ENCODE measurements at regions not wholly inside any gene's neighbourhood (a gene's known extent, or its start where the extent isn't known, plus 50 kb on each side); places are given as distances from the start of the nearest gene placed in this dataset.

DNA sequence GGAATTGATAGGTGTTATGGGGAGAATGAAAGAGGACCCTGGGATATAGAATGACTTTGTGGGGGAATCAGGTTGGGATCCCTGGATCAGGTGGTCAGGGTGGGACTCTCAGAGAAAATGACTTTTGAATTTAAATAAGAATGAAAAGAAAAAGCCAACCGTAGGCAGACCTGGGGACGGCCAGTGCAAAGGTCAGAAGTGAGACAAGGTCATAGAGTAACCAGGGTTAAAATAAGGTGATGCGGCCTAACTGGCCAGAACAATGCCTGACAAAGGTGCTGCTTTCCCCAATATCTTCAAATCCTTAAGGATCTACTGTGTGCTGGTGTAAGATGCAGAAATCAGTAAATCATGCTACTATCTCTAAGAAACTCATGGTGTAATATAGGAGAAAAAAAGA lies 238.4 kb upstream of the JUN start:
- no peak for DNase-seq (ENCODE audit: low read depth, low spot score)

DNA sequence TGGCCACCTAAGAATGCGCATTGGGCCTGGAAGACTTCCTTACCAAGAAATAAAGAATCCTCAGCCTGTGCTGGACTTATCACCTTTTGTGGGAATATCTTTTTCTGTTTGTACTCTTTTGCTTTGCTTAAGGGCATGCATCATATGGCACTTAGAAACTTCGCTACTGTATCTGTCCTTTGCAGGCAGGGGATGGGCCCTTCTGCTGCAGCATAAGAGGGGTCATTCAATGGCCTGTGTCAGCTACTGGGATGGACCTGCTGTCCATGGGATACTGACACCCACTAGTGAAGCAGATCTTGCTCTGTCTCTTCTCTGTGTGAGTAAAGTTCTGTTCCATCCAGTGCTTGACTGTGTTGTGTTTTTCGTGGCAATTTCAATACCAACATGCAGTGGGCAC lies 239.0 kb upstream of the JUN start:
- no peak for DNase-seq (ENCODE audit: low read depth, low spot score)

DNA sequence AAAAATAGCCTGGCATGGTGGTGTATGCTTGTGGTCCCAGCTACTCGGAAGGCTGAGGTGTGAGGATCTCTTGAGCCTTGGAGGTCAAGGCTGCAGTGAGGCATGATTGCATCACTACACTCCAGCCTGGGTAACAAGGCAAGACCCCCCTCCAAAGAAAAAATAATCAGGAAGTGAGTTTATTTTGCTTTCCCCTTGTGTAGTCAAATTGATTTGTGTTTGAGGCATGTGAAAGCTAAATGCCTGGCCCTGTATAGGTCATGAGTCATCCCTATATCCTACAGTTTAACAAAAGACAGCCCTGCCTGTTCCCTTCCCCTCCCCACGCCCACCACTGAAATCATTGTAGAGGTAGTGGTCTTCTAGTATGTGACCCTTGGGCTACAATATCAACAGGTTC lies 241.4 kb upstream of the JUN start:
- no peak for DNase-seq (ENCODE audit: low read depth, low spot score)

DNA sequence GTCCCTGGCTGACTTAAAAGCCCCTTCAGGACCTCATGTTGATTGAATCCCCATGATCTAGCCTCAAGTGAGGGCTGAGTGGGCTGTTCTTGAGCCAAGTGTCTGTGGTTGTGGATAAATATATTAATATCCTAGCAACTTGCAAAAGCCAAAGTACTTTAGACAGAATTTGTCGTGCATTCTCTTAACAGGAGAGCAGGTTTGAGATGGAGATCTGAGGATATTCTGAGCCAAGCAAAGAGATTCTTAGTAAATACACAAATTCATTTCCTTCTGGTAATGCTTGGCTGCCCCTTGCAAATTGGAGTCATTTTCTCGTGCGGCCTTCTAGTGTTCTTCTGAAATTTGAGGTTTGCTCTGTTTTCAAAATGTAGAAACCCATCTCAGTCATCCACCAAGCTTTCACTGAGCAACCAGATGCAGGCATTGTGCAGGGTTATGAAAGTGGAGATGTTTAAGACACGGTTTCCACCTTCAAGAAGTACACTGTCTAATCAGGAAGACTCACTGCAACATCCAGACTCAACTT lies 242.1 kb upstream of the JUN start:
- no peak for DNase-seq (ENCODE audit: low read depth, low spot score)

DNA sequence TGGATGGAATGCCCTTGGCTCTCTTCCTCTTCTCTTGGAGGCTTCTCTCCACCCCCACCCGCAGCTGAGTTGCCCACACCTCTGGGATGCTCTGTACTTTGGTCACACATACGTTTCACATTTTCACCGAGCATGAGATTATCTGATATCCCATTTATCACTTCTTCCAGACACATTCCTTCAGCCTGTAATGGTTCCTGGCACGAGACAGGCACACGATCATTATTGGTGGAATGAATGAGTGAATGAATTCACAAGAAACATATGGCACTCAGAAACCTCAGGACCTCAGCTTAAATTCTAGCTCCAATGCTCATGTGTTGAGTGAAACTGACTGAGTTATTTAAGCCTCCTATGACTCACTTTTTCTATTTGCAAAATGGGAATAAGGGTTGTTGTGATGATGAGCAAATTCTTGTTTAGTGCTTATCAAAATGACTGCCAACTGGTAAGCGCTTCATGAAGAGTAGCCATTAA lies 242.7 kb upstream of the JUN start:
- DNase-seq (ENCODE audit: low read depth, low spot score), result no peak

DNA sequence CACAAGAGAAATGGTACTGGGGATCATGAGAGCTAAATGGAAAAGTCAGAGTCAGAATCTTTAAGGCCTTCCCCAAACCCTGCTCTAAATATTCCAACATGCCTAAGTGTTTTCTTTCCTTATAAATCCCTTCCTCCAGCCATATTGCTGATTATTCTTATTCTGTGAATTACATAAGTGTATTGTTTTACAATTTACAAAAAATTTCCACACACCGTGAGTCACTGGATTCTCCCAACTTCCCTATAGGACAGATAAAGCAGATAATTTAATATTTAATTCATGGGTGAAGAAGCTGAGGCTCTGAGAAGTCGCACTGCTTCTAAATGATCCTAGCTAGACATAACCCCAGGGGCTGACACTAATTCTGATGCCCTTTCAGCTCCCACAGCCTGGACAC lies 243.3 kb upstream of the JUN start:
- DNase-seq (ENCODE audit: low read depth, low spot score), result no peak

DNA sequence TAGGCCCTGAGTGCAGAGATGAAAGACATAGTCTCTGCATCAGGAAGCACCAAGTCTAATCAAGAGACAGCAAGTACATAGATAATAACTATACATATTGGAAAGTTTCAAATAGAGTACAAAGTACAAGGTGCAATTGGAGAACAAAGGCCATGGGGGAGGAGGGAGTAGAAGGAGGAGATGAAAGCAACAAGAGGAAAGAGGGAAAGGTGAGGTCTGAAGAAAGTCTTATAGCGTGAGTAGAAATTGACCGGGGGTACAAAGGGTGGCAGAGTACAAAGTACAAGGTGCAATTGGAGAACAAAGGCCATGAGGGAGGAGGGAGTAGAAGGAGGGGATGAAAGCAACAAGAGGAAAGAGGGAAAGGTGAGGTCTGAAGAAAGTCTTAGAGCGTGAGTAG lies 244.2 kb upstream of the JUN start:
- DNase-seq (ENCODE audit: low read depth, low spot score), result no peak

DNA sequence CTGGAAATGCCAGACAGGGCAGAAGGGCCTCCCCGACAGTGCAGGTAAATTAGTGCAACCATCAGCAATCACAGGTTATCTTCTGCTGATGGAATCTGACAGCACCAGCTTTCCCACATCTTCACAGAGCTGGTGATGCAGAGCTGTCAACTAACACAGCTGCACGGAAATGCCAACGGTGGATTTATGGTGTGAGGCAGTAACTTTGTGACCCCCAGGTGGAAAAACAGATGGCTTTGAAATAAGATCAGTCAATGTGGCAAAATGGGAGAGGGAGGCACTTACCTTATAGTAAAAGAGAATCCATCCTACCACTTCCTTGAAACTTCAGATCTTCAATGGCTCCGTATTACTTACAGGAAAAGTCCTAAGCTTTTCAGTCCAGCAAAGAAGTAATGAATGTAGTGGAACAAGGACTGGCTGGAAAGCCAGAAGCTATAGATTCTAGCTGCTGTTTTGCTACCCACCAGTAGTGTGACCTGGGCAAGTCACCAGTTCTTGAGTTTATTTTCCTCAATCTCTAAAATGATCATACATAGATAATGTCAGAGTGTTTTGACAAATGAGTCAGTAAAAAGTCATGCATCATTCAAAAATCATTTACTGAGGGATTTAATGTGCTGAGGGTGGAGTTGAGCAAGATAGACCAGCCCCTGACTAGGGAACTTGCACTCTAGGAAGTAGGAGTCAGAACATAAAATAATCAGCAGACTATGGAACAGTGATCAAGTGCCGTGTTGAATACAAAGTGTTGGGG lies 245.7 kb upstream of the JUN start:
- DNase-seq (ENCODE audit: low read depth, low spot score), result no peak

DNA sequence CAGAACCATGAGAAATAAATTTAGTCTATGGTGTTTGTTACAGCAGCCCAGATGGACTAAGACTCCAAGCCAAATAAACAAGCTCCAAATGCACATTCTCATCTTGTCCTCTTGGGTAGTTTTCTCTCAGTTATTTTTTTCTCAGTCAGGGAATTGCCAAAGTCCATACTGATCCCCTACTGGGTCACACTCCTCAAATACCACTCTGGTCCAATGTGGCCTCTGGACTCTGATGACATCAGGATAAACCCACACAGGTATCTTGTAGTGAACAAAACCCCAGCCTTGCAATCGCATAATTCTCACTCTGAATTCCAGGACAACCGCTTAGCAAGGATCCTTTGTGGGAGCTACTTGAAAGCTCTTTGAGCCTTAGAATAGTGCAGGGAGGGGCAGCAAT lies 248.4 kb upstream of the JUN start:
- no peak for DNase-seq (ENCODE audit: low read depth, low spot score)

DNA sequence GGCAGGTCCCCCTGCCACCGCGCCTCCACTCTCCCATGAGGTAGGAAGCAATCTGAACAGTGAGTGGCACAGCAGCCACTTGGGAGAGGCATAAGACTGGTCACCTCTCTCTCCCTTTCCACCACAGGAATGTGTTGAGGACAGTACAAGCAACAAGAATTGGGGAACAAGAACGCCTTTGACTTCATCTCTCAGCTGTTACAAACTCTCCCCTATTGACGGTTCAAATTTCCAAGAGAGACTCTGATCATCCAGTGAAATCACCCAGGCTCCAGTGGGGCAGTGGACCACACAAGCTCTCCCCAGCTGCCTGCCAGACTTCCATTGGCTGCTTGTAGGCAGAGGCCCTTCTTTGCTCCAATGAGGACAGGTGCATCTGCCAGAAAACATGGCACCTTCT lies 249.9 kb upstream of the JUN start:
- no peak for DNase-seq (ENCODE audit: low read depth, low spot score)

DNA sequence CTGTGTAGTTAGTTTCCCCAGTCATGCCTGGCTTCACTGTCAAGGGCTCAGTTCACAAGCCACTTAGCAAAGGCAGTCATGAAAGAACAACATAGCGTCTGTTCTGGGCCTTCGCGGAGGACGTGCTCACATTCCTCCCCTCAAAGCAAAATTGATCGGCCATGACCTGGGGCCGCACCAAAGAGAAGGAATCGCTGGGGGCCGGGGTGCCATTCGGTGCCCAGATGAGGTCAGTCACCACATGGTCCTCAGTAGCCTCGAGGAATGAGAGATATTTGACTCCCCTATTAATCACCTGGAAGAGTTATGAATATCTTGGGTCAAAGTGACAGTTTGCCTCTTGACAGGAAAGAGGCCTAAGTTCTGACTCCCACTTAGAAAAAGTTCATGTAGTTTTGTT lies 251.1 kb upstream of the JUN start:
- DNase-seq (ENCODE audit: low read depth, low spot score), result no peak

DNA sequence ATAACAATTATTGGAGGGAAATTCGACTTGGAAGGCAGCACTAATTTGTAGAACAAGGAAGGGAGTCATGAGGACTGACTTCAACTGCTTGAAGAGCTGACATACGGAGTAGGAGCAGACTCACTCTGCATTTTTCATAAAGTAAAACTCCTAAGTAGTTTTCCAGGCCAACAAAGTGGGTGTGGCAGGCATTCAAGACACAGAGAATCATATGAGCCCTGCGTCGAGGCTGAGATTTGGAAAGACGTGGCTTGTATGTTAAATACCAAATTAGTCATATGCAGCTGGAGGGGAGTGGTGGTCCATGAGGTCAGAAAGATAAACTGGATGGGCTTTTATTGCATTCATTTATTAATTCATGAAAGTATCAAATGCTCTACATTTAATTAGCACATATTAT lies 255.7 kb upstream of the JUN start:
- DNase-seq (ENCODE audit: low read depth, low spot score), result no peak

DNA sequence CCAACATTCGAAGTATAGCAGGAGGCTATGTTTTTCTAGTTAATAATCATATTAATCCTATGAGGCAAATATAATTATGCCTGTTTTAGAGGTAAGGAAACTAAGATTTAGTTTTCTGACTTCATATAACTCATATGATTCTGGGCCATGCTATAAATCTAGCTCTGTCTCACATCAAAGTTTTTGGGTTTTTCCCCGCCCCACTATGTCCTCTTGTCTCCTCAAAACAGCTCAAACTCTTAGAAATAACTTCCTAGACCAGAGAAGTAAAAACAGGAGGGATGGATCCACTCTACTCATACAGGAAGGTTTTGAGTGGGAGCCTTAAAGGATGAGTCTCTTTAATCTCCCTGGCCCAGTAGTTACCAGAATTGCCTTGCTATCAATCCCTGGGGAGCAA lies 256.4 kb upstream of the FGGY start:
- no peak for DNase-seq (ENCODE audit: low read depth, low spot score)

DNA sequence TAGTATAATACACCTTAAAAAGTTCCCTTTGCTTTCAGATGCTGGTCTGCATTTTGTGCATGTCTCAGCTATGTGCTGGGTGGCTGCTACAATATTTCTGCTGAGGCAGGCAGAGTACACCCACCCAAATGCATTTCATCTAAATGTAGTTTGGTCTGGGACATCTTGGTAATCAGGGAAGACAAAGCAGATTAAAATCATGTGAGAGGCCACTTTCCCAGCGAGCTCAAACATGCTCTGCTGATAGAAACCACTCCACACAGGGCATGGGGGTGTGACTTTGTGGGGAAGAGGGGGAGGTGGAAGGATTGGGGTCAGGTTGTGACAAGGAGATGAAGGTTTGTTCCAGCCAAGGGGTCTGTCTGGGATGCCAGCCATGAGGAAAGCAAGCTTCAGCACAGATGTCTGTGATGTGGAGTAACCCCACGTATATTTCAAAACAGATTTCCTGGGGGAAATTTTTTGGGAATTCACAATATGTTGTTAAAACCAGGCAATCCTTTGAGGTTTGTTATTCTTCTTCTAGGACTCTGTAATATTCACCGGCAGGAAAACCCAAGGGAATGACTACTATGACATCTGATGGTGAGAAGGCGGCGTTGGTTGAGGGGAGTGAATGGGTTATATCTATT lies 255.1 kb upstream of the FGGY start:
- no peak for DNase-seq (ENCODE audit: low read depth, low spot score)

DNA sequence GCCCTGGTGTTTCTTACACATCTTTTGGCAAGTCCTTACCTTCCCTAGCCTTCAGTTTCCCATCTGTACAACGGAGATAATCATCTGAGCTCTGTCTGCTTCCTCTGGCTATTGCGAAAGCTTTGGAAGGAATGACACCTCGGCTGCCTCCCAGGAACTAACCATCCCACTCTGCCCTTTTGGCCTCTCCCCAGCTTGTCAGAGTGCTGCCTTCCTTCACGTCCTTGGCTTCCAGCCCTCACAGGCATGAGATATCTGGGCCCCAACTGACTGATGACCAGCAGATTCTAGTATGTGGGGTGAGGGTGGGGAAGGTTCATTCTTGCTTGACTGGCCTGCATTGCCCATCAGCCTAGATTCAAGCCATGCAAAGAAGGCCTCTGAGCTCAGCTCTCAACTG lies 253.1 kb upstream of the FGGY start:
- no peak for DNase-seq (ENCODE audit: low read depth, low spot score)

DNA sequence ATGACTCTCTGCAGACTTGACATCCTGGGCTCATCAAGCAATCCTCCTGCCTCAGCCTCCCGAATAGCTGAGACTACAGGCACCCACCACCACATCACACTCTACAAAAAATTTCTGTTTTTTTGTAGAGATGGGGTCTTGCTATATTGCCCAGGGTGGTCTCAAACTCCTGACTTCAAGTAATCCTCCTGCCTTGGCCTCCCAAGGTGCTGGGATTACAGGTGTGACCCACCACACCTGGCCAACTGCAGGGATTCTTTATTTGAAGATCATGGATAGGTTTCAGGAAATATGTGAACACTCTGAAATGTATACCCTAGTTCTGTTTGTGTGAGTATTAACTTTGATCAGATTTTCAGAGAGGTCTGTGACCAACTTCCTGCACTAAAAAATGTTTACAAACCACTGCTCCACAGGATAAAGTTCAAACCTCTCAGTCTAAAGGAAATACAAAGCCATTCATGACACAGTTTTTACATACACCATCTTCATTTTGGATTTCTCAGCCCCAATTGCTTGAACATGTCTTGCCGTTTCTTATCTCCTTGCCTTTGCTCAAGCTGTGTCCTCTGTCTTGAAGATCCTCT lies 252.3 kb upstream of the FGGY start:
- DNase-seq (ENCODE audit: low read depth, low spot score), result no peak

DNA sequence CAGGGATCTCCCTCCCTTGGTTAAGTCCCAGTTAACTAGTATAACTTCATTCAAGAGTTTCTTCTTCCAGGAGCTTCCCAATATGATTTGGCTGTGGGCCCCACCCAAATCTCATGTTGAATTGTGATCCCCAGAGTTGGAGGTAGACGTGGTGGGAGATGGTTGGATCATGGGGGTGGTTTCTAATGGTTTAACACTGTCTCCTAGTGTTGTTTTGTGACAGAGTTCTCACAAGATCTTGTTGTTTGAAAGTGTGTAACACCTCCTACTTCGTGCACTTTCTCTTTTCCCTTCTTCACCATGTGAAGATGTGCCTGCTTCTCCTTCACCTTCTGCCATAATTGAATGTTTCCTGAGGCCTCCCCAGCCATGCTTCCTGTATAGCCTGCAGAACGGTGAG lies 251.8 kb upstream of the FGGY start:
- no peak for DNase-seq (ENCODE audit: low read depth, low spot score)

DNA sequence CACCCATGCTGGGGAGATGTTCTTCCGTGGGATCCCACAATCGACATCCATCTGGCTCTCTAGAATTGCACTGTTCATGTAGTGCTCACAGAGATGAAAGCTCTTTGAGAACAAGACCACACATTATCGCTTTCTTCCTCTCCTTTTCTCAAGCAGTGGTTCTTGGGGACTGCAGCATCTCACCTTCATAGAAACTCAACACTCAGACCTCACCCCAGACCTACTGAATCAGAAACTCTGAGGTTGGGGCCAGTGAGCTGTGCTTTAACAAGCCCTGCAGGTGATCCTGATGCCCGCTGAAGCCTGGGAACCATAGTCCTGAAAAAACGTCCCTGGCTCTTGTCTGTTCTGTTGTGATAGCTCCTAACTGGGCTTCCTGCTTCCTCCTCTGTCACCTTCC lies 251.3 kb upstream of the FGGY start:
- DNase-seq (ENCODE audit: low read depth, low spot score), result no peak

DNA sequence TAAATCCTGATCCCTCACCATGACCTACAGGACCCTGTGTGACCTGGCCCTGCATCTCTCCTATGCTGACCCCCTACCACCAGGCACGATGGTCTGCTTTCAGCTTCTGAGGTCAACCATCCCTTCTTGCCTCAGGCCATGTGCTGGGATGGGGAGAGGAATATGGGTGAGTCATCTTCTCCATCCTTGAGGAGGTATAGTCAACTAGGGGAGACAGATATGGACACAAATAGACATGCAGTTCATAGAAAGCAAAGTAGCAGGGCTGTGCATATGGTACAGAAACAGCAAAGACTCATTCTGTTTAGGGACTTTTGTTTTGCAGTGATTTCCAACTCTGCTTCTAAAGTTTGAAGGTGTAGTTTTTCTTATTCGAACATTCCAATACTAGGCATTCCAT lies 250.8 kb upstream of the FGGY start:
- no peak for DNase-seq (ENCODE audit: low read depth, low spot score)

DNA sequence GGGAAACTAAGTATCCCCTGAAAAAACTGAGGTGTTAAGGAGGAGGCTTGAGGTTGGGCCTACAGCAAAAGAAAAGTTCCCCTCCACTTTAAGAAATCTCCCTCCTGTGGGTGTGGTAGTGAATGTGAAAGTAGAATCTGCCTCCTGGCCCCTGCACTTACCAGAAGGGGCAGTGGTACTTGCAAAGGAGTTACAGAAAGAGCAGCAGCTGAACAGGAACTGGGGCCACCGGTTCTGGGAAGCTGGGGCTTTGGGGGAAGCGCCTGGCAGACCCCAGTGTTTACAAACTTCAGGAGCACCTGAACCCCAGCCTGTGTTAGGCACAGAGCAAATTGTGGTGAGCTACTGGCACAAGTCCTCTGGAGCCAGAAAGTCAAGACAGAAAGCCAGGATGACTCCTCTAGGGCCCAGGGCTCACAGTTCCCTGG lies 250.2 kb upstream of the FGGY start:
- no peak for DNase-seq (ENCODE audit: low read depth, low spot score)

DNA sequence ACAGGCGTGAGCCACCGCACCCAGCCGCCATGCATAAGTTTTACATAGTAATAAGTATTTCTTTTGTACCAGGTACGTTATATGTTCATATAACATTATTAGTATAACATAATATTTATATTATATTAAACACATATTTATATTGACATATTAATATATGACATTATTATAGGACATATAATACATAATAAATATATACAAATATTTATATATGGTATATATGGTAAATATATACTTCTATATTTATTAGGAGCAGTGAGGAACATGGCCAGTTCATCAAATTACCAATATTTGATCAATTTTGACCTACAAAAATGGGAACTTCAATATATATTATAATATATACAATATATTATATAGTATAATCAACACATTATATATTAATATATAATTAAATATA lies 245.9 kb upstream of the FGGY start:
- no peak for DNase-seq (ENCODE audit: low read depth, low spot score)

DNA sequence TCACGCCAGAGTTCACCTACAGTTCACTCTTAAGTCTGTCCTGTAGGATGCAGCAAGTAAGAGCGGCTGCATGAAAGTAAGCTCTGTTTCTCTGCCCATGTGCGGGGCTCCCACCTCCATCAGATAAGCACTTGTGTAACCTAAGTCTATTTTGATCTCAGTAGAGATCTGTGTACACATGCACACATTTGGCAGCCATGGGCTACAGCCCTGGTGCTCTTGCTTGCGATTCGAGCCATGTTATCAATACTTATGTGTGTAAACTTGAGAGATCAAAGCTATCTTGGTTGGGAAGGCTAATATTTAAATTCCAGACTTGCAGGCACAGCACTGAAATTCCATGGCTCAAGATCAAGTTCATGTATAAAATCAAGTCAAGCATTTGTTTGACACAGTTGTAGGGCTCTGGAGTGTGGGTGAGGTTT lies 244.7 kb upstream of the FGGY start:
- DNase-seq (ENCODE audit: low read depth, low spot score), result no peak

DNA sequence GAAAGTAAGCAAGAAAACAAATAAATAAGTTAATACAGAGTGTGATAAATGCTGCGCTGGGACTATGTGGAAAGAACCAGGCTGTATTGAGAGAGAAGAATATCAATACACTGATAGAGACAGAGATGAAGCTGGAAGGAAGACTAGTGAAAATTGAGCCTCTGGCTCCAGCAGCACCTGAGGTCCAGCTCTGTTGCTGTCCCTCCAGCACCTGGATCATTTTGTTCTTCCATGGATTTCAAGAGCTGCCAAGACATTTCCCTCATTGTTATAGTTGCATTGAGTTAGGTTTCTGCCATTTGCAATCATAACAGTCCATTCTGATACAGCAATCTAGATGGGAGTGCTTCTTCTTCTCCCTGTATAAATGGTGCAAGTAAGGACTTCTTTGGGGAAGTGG lies 242.7 kb upstream of the FGGY start:
- no peak for DNase-seq (ENCODE audit: low read depth, low spot score)
